ENCODE measurements at regions not wholly inside any gene's neighbourhood (a gene's known extent, or its start where the extent isn't known, plus 50 kb on each side); places are given as distances from the start of the nearest gene placed in this dataset.
"Not testable (repeated sequence)": the region's sequence is repeated elsewhere in the genome, so short reads cannot be mapped to it uniquely, and the experiment has no call there.

DNA sequence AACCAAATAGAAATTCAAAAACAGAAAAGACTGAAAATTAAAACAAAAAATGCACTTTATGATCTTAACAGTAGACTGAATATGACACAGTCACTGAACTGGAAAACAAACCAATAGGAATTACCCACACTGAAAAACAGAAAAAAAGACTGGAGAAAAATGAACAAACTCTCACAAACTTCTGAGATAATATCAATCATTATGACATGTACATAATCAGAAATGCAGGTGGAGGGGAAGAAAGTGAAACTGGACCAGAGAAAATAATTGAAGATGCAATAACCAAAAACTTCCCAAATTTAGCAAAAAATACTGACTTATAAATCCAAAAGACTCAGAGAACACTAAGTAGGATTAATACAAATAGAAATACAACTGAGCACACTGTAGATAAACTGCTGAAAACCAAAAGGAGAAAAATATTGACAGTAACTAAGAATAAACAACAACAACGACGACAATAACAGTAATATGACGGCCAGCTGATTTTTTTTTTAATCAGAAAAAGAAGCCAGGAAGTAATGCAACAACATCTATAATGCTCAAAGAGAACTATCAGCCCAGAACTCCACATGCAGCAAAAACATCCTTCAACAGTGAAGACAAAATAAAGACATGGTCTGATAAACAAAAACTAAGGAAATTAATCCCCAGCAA, 108.1 kb downstream of the ZFAND4 start:
- DNase-seq (ENCODE audit: low read depth), result no peak

GRCh38 chr10:45561952-45562351, 110.6 kb downstream of the ZFAND4 start:
- DNase-seq (ENCODE audit: low read depth), result no peak

DNA sequence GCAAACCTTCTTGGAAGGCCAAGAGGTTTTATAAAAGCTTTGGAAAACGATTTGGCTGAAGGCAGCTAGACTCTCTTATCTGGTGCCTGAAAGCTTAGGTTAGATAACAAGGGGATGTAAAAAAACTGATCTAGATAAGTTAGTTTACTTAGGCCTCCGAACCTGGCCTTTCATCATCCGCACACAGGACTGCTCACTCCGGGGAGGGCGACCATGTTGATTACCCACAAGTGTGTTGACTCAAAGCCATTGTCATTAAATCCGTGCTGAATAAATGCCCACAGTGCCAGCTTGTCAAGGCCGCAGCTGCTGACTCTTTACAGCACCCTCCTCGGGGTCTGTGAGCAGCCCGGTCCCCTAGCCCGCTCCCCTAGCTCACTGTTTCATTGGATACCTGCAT, 112.3 kb downstream of the ZFAND4 start:
- no peak for DNase-seq (ENCODE audit: low read depth)

DNA sequence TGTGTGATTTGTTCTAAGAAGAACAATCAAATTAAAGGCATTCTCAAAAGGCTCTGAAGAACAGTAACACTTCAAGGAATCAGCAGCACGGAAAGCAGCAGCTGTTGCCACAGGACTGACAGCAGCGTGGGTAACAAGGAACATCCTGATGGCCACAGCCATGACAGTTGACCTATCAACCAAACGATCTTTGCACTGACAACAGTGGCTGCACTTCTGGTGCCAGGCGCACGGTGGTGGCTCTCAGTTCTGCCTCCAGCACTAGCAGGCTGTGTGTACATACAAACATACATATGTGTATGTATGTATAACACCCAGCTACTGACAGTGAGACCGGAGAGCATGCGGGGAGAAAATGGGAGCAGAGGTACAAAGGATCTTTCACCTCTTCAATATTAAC, 114.1 kb downstream of the ZFAND4 start:
- DNase-seq (ENCODE audit: low read depth), result no peak

GRCh38 chr10:45557275-45557905, 115.2 kb downstream of the ZFAND4 start:
- DNase-seq (ENCODE audit: low read depth), result peak; percentile 15

DNA sequence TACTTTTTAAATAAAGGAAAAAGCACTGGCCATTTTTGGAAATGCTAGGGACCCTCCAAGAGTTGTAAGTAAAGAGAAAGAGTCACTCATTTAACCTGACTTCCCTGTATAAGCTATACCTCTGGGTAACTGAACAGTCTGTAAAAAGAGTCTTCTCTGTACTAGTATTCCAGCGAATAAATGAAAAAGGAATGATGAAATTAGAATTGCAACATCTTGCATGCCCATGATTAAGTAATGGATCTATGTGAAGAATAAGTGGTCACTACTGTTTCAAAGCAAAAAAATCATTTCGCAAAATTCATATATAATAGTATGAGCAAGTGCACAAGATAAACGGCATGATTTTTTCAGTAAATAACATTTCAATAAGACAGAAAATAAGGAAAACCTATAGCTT, 116.8 kb downstream of the ZFAND4 start:
- DNase-seq (ENCODE audit: low read depth), result no peak

DNA sequence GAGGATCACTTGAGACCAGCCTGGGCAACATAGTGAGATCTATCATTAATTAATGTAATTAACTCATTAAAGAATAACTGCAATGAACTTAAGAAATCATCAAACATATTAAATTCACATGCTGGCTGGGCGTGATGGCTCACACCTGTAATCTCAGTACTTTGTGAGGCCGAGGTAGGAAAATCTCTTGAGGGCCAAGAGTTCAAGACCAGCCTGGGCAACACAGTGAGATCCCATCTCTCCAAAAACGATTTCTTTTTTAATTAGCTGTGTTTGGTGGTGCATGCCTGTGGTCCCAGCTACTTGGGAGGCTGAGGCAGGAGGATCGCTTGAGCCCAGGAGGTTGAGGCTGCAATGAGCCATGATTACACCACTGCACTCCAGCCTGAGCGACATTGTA, 117.2 kb downstream of the ZFAND4 start:
- not testable (repeated sequence) for DNase-seq (ENCODE audit: low read depth)

GRCh38 chr10:45553613-45554012, 119.0 kb downstream of the ZFAND4 start:
- no peak for DNase-seq (ENCODE audit: low read depth)

DNA sequence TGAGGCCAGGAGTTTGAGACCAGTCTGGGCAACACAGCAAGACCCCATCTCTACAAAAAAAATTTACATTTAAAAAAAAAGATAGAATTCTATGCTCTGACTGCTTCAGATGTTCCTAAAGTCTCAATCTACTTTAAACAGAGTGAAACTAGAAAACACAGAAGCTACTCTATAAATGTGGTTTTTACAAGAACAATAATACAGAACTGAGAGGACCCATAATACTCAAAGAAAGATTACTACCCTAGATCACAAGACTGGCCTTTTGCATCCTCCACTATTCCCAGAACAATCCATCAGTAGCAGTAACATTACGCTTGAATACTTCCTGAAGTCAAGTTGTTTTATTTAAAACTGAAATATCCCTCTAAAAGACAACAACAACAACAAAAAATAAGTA, 119.4 kb downstream of the ZFAND4 start:
- DNase-seq (ENCODE audit: low read depth), result no peak

DNA sequence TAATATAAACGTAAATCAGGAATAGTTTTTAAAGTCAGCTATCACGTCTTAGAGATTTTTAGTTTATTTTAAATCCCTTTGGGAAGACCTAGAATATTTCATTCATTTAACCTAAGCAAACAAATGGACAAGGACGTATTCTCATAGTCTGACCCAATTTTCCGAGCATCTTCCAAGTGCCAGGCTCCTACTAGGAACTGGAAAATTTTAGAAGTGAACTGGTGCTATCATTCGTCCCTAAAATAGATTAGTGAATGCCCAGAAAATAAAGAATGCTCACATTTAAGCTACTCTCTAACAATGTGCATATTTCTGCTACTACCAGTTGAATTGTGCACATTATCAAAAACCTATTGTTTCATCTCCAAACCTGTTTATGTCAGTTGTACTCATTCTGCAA, 120.1 kb downstream of the ZFAND4 start:
- no peak for DNase-seq (ENCODE audit: low read depth)

GRCh38 chr10:45550903-45551786, 121.4 kb downstream of the ZFAND4 start:
- DNase-seq (ENCODE audit: low read depth), result no peak

DNA sequence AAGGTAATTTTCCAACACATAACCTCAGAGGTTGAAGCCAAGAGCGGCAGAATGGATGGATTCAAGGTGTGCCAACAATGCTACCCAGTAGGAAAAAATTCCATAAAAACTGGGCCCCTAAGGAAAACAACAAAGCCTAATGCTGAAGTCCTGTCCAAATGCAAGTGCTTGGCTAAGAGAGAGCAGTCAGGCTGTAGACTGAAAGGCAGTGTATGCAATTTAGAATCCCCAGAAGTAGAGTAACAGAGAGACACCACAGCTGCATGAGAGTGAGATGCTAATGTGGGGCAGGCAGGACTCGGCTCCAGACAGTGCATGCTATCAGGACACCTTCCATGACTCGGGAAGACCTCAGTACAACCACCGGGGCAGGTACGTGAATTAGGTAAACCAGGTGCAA, 124.5 kb downstream of the ZFAND4 start:
- no peak for DNase-seq (ENCODE audit: low read depth)

GRCh38 chr10:45547207-45547606, 125.4 kb downstream of the ZFAND4 start:
- DNase-seq (ENCODE audit: low read depth), result no peak

- DNase-seq (ENCODE audit: low read depth), result no peak
Measured at GRCh38 chr10:45545150-45545549, 127.4 kb downstream of the ZFAND4 start.

GRCh38 chr10:45544191-45544590, 128.4 kb downstream of the ZFAND4 start:
- no peak for DNase-seq (ENCODE audit: low read depth)

GRCh38 chr10:45541032-45541431, 131.5 kb downstream of the ZFAND4 start:
- DNase-seq (ENCODE audit: low read depth), result not testable (repeated sequence)

- DNase-seq (ENCODE audit: low read depth), result not testable (repeated sequence)
Measured at GRCh38 chr10:45540589-45540988, 132.0 kb downstream of the ZFAND4 start.

DNA sequence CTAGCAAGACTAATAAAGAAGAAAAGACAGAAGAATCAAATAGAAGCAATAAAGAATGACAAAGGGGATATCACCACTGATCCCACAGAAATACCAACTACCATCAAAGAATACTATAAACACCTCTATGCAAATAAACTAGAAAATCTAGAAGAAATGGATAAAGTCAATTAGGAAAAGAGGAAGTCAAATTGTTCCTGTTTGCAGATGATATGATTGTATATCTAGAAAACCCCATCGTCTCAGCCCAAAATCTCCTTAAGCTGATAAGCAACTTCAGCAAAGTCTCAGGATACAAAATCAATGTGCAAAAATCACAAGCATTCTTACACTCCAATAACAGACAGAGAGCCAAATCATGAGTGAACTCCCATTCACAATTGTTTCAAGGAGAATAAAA, 133.0 kb downstream of the ZFAND4 start:
- not testable (repeated sequence) for DNase-seq (ENCODE audit: low read depth)

- DNase-seq (ENCODE audit: low read depth), result no peak
Measured at GRCh38 chr10:45534572-45534971, 138.0 kb downstream of the ZFAND4 start.

GRCh38 chr10:45532480-45532879, 140.1 kb downstream of the ZFAND4 start:
- no peak for DNase-seq (ENCODE audit: low read depth)

- no peak for DNase-seq (ENCODE audit: low read depth)
Measured at GRCh38 chr10:45526309-45526905, 146.2 kb downstream of the ZFAND4 start.

GRCh38 chr10:45520476-45520875, 146.5 kb downstream of the ALOX5 start:
- DNase-seq (ENCODE audit: low read depth), result no peak

All from Daoy (cell line).